ENCODE measurements at regions not wholly inside any gene's neighbourhood (a gene's known extent, or its start where the extent isn't known, plus 50 kb on each side); places are given as distances from the start of the nearest gene placed in this dataset.

- ATAC-seq (no peak), DNase-seq (no peak)
- TF ChIP-seq CTCF (IDR thresholded peaks at IDR 0.05) (no peak), POLR2A (IDR thresholded peaks at IDR 0.05) (no peak)
- Histone ChIP-seq H3K9me3 (no peaks in the 10 kb centered on the region), H3K27ac (peak overlapping the region in 1 of 4 donors; percentile 79), H3K27me3 (no peaks in the 10 kb centered on the region), H3K36me3 (replicated peaks in 1 of 2; ENCODE audit: insufficient read depth in 1 of 2, low read depth in 2 of 2) (no peaks in the 10 kb centered on the region), H3K4me1 (peaks cover 67% of the 10 kb centered on the region), H3K4me3 (no peak overlapping the region)
- intact Hi-C loops (cut with DNase I), result no loop called here
- 96 to 99% methylated on average over 32 to 36 of the region's 36 CpGs for WGBS, 2 donors
Observed at GRCh38 chr2:134191835-134192234, 62.0 kb upstream of the MGAT5 start.

GRCh38 chr2:134193006-134193405 lies 60.9 kb upstream of the MGAT5 start:
- Histone ChIP-seq H3K36me3 (replicated peaks in 1 of 2; ENCODE audit: insufficient read depth in 1 of 2, low read depth in 2 of 2) (no peaks in the 10 kb centered on the region), H3K27ac (no peak overlapping the region), H3K4me1 (peaks cover 73% of the 10 kb centered on the region), H3K4me3 (no peak overlapping the region), H3K9me3 (no peaks in the 10 kb centered on the region), H3K27me3 (no peaks in the 10 kb centered on the region)
- DNase-seq (peak in 1 of 4 donors; percentile 38), ATAC-seq (no peak)
- no peak for TF ChIP-seq POLR2A (IDR thresholded peaks at IDR 0.05)
- no peak for TF ChIP-seq CTCF (IDR thresholded peaks at IDR 0.05)
- 57 to 89% methylated on average over 1 of the region's 1 CpG for WGBS, 2 donors
- intact Hi-C loops (cut with DNase I), result no loop called here

GRCh38 chr2:134194519-134194918 lies 59.4 kb upstream of the MGAT5 start:
- 49 to 57% methylated on average over 5 of the region's 5 CpGs for WGBS, 2 donors
- ATAC-seq (no peak), DNase-seq (no peak)
- intact Hi-C loops (cut with DNase I), result no loop called here
- peak overlapping the region in 1 of 4 donors; percentile 32 for H3K27ac ChIP-seq
- TF ChIP-seq POLR2A (IDR thresholded peaks at IDR 0.05) (no peak), CTCF (IDR thresholded peaks at IDR 0.05) (no peak)
- no peak overlapping the region for H3K4me3 ChIP-seq
- peaks cover 73% of the 10 kb centered on the region for H3K4me1 ChIP-seq
- H3K27me3 ChIP-seq, result no peaks in the 10 kb centered on the region
- no peaks in the 10 kb centered on the region for H3K36me3 ChIP-seq (replicated peaks in 1 of 2; ENCODE audit: insufficient read depth in 1 of 2, low read depth in 2 of 2)
- H3K9me3 ChIP-seq, result no peaks in the 10 kb centered on the region

GRCh38 chr2:134195341-134195740 lies 58.5 kb upstream of the MGAT5 start:
- Histone ChIP-seq H3K9me3 (no peaks in the 10 kb centered on the region), H3K27ac (peak overlapping the region in 1 of 4 donors; percentile 32), H3K36me3 (replicated peaks in 1 of 2; ENCODE audit: insufficient read depth in 1 of 2, low read depth in 2 of 2) (no peaks in the 10 kb centered on the region), H3K27me3 (no peaks in the 10 kb centered on the region), H3K4me1 (peaks cover 71% of the 10 kb centered on the region), H3K4me3 (no peak overlapping the region)
- WGBS, 2 donors, result 36 to 47% methylated on average over 6 of the region's 6 CpGs
- TF ChIP-seq CTCF (IDR thresholded peaks at IDR 0.05) (no peak), POLR2A (IDR thresholded peaks at IDR 0.05) (no peak)
- no peak for ATAC-seq
- DNase-seq, result no peak
- intact Hi-C loops (cut with DNase I), result no loop called here

GRCh38 chr2:134197445-134197844 lies 56.4 kb upstream of the MGAT5 start:
- no peaks in the 10 kb centered on the region for H3K36me3 ChIP-seq (replicated peaks in 1 of 2; ENCODE audit: insufficient read depth in 1 of 2, low read depth in 2 of 2)
- H3K9me3 ChIP-seq, result no peaks in the 10 kb centered on the region
- ATAC-seq, result no peak
- H3K27me3 ChIP-seq, result no peaks in the 10 kb centered on the region
- intact Hi-C loops (cut with DNase I), result no loop called here
- DNase-seq, result no peak
- H3K4me3 ChIP-seq, result no peak overlapping the region
- peaks cover 82% of the 10 kb centered on the region for H3K4me1 ChIP-seq
- TF ChIP-seq POLR2A (IDR thresholded peaks at IDR 0.05) (no peak), CTCF (IDR thresholded peaks at IDR 0.05) (no peak)
- peak overlapping the region in 1 of 4 donors; percentile 2 for H3K27ac ChIP-seq
- WGBS, 2 donors, result 83 to 94% methylated on average over 3 of the region's 3 CpGs
